WI38 (cell line): ENCODE measurements at regions not wholly inside any gene's neighbourhood (a gene's known extent, or its start where the extent isn't known, plus 50 kb on each side); places are given as distances from the start of the nearest gene placed in this dataset.

Experiments
- H3K4me3 ChIP-seq: 2 replicates; pipeline ENCODE4 v1.5.1; 2011; ENCODE audit warnings: low read depth, mild to moderate bottlenecking, control low read depth, low read length
- TF ChIP-seq, protein P1 (sequence below): IDR thresholded peaks from 2 replicates; pipeline ENCODE4 v1.5.1; 2012; ENCODE audit warnings: low read depth, mild to moderate bottlenecking, control low read depth, low read length

DNA sequence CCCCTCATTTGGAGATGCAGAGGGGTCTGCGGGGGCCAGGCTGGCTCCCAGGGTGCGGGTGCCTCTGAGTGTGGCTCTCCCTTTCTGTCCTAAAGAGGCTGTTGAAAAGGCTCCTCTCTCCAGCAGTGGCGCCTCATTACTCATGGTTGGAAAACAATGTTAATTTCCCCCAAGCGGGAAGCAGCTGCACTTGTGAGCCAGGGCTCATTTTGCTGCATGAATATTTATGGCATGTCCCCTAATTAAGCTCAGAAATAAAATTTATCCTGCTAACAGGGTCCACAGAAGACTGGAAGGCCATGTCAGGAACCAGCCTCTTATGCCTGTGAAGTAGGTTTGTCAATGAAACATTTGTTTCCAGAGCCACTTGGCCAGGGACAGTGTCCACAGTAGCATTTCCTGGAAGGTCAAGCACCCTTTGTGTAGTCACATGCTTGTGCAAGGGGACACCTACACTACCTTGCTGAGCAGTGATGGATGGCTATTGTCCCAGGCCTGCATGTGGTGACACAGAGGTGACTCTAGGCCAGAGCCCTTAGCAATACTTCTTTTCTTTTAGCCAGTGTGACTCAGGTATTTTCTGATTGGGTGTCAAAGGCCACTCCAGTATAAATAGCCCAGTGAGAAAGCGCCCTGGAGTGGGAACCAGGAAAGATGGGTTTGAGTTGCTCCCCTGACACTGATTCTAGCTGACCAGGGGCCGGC is 259.0 kb downstream of the FOXD2 start:
- TF ChIP-seq, protein P1, sequence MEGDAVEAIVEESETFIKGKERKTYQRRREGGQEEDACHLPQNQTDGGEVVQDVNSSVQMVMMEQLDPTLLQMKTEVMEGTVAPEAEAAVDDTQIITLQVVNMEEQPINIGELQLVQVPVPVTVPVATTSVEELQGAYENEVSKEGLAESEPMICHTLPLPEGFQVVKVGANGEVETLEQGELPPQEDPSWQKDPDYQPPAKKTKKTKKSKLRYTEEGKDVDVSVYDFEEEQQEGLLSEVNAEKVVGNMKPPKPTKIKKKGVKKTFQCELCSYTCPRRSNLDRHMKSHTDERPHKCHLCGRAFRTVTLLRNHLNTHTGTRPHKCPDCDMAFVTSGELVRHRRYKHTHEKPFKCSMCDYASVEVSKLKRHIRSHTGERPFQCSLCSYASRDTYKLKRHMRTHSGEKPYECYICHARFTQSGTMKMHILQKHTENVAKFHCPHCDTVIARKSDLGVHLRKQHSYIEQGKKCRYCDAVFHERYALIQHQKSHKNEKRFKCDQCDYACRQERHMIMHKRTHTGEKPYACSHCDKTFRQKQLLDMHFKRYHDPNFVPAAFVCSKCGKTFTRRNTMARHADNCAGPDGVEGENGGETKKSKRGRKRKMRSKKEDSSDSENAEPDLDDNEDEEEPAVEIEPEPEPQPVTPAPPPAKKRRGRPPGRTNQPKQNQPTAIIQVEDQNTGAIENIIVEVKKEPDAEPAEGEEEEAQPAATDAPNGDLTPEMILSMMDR = no peak
- H3K4me3 ChIP-seq = no peak overlapping the region

DNA sequence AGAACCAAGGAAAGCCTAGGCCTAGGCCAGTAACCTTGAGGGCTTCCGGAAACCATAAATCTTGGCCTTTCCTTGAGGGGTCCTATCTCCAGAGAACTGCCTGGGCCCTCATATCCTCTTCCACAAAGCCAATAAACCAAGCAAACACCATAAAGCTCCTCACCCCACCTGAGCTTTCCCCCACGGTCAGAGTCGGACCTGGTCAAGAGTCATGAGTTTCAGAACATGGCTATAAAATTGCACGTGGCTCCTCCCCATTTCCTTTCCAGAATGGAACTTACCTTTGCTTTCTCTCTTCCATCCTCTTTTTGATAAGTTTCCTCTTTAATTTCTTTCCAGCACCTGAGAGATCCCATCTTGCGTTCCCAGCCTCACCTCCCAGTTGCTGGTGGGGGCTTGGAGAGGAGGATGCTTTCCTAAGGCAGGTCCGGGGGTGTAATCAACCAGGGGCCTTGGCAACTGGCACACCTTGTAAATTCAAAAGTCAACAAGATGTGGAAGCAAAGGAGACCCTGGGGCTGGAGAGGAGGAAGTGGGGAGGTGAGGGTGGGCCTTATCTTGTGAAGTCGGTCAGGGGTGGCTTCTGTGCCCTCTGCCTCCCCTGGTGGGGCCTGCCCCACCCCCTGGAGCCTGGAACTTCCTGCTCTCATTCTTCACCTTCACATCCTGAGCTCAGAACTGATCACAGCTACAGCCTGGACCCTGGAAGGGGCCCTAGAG is 259.9 kb downstream of the FOXD2 start:
- TF ChIP-seq, protein P1 = no peak
- H3K4me3 ChIP-seq = no peak overlapping the region

GRCh38 chr1:47699492-47700235 is 261.8 kb downstream of the FOXD2 start:
- TF ChIP-seq, protein P1 = no peak
- no peak overlapping the region for H3K4me3 ChIP-seq

GRCh38 chr1:47701283-47701682 is 263.4 kb downstream of the FOXD2 start:
- TF ChIP-seq, protein P1 = no peak
- no peak overlapping the region for H3K4me3 ChIP-seq

DNA sequence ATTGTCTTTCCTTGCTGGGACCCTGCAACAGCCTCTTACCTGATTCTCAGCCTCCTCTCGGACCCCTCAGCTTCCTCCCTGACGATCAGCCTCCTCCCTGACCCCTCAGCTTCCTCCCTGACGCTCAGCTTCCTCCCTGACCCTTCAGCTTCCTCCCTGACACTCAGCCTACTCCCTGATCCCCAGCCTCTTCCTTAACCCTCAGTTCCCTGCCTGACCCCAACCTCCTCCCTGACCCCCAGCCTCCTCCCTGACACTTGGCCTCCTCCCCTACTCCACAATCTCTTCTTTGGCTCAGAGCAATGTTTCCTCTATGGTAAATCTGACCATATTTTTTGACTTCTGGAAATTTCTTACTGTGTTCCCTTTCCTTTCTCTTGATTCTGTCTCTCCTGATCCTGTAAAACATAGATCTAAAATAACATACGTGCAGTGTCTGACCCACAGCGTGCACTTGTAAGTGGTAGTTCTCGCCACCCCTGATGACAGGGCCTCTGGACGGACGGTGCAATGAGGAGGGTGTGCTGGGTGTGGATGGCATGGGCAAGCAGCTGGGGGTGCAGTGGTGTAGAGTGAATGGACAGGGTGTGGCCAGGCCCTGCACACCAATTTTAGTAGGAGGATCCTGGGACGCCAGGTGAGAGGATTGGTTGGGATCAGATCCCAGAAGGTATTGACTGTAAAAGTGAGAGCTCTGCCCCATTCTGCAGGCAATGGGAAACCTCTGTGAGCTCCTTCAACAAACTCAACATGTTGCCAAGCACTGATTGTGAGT is 264.1 kb downstream of the FOXD2 start:
- H3K4me3 ChIP-seq = no peak overlapping the region
- TF ChIP-seq, protein P1 = no peak

GRCh38 chr1:47703156-47703825 is 265.4 kb downstream of the FOXD2 start:
- TF ChIP-seq, protein P1 = no peak
- H3K4me3 ChIP-seq = no peak overlapping the region
